ENCODE measurements at regions not wholly inside any gene's neighbourhood (a gene's known extent, or its start where the extent isn't known, plus 50 kb on each side); places are given as distances from the start of the nearest gene placed in this dataset.

DNA sequence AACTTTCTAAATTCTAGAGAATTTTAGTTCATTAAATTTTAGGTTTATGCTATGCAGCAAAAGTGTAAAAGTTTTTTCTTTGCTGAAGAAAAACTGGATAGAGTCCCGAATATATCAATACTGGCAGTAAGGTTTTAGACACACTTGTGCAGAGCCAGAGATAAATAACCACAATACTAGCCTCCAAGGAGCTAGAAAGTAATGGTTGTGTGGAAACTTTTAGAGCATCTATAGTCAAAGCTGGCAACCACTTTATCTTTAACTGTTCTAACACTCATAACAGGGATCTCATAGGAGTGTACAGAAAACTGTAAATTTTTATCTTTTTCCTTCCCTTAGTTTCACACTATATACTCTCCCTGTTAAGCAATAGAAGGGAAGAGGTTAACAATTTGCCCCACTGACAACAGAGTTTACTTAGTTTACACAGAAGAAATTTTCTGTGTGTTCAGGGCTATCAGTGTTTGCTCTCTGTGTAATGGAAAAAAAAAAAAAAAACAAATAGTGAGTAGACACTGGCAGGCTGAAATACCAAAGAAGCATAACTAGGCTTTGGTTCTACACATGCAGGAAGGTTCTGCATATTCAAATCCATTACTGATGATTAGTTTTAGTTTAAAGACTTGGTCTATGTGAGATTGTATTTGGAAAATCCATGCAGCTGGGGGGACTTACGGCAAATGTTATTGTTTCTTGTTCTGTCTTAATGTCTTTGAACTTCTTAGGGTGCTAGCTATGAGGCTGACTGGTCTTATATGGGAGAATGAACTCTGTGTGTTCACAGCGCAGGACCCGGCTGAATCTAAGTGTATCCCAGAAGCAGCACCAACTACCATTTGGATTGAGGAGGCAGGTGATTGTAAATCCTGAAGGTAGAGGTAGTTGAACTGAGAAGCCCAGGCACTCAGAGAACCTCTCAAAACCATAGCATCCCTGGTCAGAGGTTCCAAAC lies 187.6 kb downstream of the PCSK1 start:
- DNase-seq (ENCODE audit: low read depth), result no peak

- DNase-seq (ENCODE audit: low read depth), result no peak
Measured at GRCh38 chr5:96244696-96245095, 188.4 kb downstream of the PCSK1 start.

GRCh38 chr5:96243862-96244261 lies 189.2 kb downstream of the PCSK1 start:
- DNase-seq (ENCODE audit: low read depth), result no peak

DNA sequence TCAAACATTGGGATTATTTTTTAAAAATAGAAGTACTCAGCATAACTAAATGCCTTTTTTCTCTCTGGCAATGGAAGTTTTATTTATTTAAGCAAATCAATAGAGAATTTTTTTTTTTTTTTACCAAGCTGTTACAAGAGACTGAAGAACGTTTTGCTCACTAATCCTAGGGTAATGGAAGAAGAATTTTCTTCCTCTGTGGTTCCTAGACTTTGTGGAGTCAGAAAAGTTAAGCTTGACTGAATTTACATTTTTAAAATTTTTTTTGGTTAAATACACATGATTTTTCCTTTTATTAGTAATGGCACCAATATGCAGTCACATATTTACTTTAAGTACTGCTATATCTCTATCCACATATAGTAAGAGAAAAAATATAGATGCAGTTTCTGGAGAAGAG lies 189.8 kb downstream of the PCSK1 start:
- no peak for DNase-seq (ENCODE audit: low read depth)

DNA sequence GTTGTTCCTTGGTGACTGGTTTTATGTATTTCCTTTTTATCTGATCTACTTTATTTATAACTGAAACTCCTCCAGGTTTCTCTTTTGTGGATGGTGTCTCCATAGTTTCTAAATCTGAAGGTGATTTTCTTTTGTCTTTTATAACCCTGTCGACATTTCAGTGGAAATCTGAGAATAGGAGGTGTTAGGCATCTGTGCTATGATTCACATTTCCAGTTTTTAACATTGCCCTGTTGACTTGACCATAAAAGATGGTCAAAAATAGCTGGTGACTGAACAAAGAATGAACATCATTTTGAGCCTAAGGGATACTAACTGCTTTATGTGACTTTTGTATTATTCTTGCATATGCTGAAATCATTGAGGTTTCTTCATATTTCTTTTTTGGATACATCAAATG lies 190.5 kb downstream of the PCSK1 start:
- DNase-seq (ENCODE audit: low read depth), result no peak

DNA sequence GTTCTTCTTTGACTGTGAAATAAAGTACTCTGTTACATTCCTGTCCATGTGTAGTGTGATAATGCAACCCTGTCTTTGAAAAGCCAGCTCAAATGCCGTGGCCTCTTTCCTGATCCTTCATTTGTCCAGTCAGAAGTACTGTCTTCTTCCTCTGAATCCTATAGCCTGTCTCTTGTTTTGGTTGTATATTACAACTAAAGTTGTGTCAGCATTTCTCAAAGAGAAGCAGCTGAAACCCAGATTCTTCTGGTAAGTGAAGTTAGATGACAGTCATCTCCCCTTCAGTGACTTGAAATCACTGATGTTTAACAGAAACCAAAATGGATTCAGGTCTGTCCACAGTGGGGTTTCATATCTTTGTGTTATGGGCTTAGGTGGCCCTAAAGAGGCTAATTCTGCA lies 196.2 kb downstream of the PCSK1 start:
- DNase-seq (ENCODE audit: low read depth), result no peak

DNA sequence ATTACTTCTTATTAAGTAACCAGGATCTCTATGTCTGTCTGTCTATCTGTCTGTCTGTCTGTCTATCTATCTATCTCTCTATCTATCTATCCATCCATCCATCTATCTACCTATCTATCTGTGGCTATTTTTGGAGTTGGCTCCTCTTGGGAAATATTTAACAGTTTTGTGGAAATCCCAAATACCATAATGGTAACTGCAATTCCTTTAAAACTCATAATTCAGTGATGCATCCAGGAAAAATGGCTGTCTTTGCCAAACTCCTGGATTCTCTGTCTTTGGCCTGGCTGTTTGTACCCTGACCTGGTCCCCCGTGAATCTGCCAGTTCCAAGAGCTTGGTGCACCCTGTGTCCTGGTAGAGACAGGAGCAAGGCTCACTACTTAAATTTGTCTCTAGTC lies 197.0 kb downstream of the PCSK1 start:
- no peak for DNase-seq (ENCODE audit: low read depth)

DNA sequence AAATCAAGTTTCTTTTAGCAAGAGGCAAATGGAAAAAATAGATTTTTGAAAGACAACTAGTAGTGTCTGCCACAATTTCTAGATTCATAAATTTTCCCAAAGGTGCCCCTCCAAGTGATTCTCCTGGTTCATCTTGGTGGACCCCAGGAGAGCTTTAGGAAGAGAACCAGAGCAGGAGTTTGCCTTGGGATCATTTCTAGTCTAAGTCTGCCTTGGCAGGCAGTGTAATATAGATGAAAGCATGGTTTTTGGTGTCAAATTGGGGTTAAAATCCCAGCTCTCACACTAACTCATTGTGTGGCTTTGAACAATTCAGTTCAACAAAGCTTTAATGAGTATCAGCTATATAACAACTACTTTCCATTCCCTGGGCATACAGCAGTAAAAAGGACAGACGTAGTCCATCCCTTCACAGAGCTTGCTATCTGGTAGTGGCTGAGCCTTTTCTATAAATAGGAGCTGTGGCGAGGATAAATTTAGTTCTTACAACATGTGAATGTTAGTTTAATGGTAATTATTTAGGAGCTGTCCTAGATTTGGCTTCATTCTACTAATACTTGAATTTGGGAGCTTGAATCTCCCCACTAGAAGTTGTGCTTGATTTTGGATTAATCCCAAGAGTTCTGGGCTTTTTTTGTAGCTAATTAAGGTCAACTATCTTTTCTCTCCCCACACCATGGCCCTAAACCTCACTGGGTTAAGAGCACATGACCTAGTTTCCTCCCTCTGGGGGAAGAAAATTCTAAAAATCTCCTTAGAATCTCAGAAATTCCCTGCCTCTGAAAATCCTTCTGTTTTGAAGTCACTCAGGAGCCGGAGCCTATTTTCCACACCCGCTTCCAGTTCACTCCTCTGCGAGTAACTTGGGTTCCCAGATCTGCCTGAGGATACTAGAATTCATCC lies 197.8 kb downstream of the PCSK1 start:
- DNase-seq (ENCODE audit: low read depth), result no peak

GRCh38 chr5:96232602-96233001 lies 200.4 kb downstream of the PCSK1 start:
- DNase-seq (ENCODE audit: low read depth), result no peak

GRCh38 chr5:96229188-96229587 lies 203.9 kb downstream of the PCSK1 start:
- DNase-seq (ENCODE audit: low read depth), result no peak

- no peak for DNase-seq (ENCODE audit: low read depth)
Measured at GRCh38 chr5:96228408-96228807, 204.6 kb downstream of the PCSK1 start.

GRCh38 chr5:96227957-96228356 lies 205.1 kb downstream of the PCSK1 start:
- DNase-seq (ENCODE audit: low read depth), result no peak

GRCh38 chr5:96226941-96227552 lies 206.0 kb downstream of the PCSK1 start:
- DNase-seq (ENCODE audit: low read depth), result no peak

DNA sequence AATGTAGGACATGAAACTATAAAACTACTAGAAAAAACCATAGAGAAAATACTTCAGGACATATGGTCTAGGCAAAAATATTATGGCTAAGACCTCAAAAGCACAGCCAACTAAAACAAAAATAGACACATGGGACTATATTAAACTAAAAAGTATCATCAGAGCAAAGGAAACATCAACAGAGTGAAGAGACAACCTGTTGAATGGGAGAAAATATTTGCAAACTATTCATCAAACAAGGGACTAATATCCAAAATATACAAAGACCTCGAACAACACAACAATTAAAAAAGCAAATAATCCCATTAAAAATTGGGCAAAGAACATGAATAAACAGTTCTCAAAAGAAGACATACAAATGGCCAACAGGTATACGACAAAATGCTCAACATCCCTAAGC lies 210.9 kb downstream of the PCSK1 start:
- no peak for DNase-seq (ENCODE audit: low read depth)

GRCh38 chr5:96220610-96221390 lies 212.2 kb downstream of the PCSK1 start:
- DNase-seq (ENCODE audit: low read depth), result no peak

- no peak for DNase-seq (ENCODE audit: low read depth)
Measured at GRCh38 chr5:96219580-96220281, 213.3 kb downstream of the PCSK1 start.

DNA sequence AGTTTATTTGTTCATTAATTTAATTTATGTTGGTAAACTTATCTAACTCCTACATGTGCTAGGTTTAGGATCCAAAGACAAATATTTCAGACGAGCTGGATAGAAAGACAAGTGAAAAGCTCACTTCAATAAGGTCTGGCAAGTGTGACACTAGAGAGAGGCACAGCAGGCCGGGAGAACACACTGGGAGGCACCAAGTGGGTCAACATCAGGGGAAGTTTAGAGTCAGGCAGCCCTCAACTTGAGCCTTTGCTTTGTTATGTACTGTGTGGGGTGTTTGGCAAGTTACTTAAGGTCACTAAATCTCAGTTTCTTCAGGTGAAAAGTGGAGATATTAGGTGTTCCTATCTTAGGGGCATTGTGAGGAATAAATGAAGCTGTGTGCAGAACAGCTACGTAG lies 214.4 kb downstream of the PCSK1 start:
- no peak for DNase-seq (ENCODE audit: low read depth)

DNA sequence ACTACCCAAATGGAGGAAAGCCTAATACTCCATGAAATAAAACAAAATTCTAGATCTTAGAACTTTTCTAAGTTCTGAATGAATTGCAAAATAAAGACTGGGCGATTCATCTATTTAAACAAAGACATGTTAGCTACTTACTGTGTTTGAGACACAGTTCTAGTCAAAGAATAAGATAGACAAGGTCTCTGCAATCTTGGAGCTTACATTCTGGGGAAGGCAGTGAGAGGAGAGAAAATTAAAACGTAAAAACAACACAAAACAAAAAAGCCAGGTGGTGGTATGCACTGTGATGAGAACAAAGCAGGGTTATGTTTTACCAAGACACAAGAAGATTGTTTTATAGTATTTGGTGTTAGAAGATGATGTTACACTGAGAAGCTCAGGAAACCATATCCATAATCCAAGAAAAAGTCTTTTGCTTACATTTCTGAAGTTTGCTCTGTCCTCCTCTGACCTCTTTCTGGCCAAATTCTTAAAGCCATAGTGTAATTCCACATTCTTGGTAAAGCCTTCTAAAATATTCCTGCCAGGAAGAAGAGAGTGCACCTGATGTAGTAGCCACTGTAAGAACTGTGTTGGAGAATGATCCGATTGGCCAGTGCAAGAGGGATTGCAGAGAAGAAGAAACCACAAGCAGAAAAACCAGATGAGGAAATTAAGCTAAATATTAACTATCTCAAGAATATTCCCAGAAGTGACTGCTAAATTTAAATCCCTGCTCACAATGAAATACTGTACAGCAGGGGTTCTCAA lies 218.4 kb downstream of the PCSK1 start:
- DNase-seq (ENCODE audit: low read depth), result no peak

- no peak for DNase-seq (ENCODE audit: low read depth)
Measured at GRCh38 chr5:96209829-96210228, 223.2 kb downstream of the PCSK1 start.

DNA sequence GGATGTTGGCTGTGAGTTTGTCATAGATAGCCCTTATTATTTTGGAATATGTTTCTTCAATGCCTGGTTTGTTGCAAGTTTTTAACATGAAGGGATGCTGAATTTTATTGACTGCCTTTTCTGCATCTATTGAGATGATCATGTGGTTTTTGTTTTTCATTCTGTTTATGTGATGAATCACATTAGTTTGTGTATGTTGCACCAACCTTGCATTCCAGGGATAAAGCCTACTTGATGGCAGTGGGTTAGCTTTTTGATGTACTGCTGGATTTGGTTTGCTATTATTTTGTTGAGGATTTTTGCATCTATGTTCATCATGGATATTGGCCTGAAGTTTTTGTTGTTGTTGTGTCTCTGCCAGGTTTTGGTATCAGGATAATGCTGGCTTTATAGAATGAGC lies 225.6 kb downstream of the PCSK1 start:
- DNase-seq (ENCODE audit: low read depth), result no peak

Data from activated T-helper 1 cell treated with Interleukin-2 at 50 U/mL for 16 hours (primary cell).